Upper lobe of right lung (tissue), 1 donor: ENCODE measurements at regions not wholly inside any gene's neighbourhood (a gene's known extent, or its start where the extent isn't known, plus 50 kb on each side); places are given as distances from the start of the nearest gene placed in this dataset.
"Not testable (repeated sequence)": the region's sequence is repeated elsewhere in the genome, so short reads cannot be mapped to it uniquely, and the experiment has no call there.

ENCODE experiments used
- ATAC-seq: fragments of 200-7000 bp; cut with Tn5 transposase; one replicate; pipeline ENCODE4 v1.9.1; 2020; ENCODE audit warnings: mild to moderate bottlenecking, moderate library complexity
- DNase-seq: peaks from one replicate; pipeline ENCODE4 v3.0.0-alpha.2; 2020
- H3K27ac ChIP-seq: fragments of 200-600 bp; one replicate; pipeline ENCODE4 v1.8.0; 2022
- H3K27me3 ChIP-seq: fragments of 200-600 bp; one replicate; pipeline ENCODE4 v1.8.0; 2022; ENCODE audit warnings: mild to moderate bottlenecking
- H3K36me3 ChIP-seq: fragments of 200-600 bp; one replicate; pipeline ENCODE4 v1.8.0; 2022
- H3K4me1 ChIP-seq: fragments of 200-600 bp; one replicate; pipeline ENCODE4 v1.8.0; 2022
- H3K4me3 ChIP-seq: fragments of 200-600 bp; one replicate; pipeline ENCODE4 v1.8.0; 2022; ENCODE audit warnings: mild to moderate bottlenecking
- H3K9me3 ChIP-seq: fragments of 200-600 bp; one replicate; pipeline ENCODE4 v1.8.0; 2022
- intact Hi-C: fragments of 100-400 bp; cut with DNase I; formaldehyde crosslinking; loops from one replicate; pipeline ENCODE4 v1.11.0; 2022
- TF ChIP-seq, protein P1 (sequence below): fragments of 200-600 bp; IDR thresholded peaks from one replicate; pipeline ENCODE4 v1.8.0; 2022; ENCODE audit warnings: antibody characterized with exemption
- donor health status: DM: no; HTN: yes; CAD: no; lungs with severe emphysema.

DNA sequence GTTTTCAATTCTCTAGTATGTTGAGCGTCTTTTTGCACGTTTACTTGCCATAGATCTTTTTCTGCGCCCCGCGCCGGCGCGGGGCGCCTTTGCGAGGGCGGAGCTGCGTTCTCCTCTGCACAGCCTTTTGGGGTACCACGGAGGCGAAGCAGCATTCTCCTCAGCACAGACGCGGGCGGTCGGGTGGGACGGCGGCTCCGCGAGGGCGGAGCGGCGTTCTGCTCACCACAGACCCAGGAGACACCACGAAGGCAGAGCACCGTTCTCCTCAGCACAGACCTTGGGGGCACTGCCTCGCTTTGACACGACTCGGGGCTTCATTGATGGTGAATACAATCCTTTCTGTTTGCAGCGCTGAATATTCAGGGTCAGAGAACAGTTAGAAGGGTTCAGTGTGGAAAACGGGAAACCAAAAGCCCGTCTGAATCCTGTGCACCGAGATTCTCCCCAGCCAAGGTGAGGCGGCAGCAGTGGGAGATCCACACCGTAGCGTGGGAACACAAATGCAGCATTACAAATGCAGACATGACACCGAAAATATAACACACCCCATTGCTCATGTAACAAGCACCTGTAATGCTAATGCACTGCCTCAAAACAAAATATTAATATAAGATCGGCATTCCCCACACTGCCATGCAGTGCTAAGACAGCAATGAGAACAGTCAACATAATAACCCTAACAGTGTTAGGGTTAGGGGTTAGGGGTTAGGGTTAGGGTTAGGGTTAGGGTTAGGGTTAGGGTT, 190.7 kb upstream of the VIPR2 start:
- H3K36me3 ChIP-seq, H3K27ac ChIP-seq, H3K27me3 ChIP-seq, H3K9me3 ChIP-seq, H3K4me3 ChIP-seq, H3K4me1 ChIP-seq, intact Hi-C loops, DNase-seq: not testable (repeated sequence)
- ATAC-seq: peak; percentile 60

DNA sequence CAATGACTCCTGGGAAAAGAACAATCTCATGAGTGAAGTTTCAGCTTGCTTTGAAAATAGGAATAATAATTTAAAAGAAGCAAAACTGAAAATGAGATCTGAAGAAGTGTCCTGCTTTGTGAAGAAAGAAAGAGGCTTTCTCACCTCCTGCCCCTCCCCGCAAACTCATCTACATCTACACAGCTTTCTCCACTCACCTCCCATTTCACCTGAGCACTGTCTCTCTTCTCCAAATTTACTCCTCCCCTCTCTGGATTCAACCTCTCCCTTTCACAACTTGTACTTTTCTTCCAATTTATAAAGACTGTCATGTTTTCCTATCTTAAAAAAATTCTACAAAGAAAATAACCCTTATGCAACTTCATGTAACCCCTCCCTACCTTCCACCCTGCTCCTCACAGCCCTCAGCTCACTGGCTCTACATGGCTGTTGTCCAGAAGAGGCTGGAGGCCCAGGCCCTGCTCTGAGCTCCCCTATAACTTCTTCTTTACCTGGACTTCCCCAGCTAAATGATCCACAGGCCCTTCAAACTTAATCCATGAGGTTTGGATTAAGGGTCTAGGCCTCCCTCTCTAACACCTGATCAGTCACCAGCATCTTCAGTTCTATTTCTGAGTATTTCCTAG, 188.3 kb upstream of the VIPR2 start:
- H3K4me3 ChIP-seq, intact Hi-C loops, H3K27ac ChIP-seq, DNase-seq, ATAC-seq, H3K36me3 ChIP-seq, H3K4me1 ChIP-seq, H3K27me3 ChIP-seq, H3K9me3 ChIP-seq: not testable (repeated sequence)

DNA sequence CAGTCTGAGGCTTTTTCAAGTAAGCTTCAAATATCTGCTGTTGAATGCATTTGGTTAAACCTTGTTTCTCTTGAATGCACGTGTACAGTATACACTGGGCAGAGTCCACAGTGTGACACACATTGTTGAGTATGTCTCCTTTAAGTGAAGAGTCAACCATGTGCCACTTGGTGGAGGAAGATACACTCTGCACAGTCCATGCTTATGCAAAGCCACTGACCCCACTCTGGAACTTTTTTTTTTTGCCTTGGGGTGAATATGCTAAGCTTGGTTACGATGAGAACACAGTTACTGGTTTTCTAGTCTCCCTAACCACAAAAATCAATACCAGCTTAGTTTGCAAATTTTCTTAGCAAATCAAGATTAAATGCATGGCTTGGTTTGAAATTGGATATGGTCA, 186.8 kb upstream of the VIPR2 start:
- H3K4me1 ChIP-seq: no peaks in the 10 kb centered on the region
- intact Hi-C loops: no loop called here
- no peaks in the 10 kb centered on the region for H3K36me3 ChIP-seq
- H3K27ac ChIP-seq: no peak overlapping the region
- no peaks in the 10 kb centered on the region for H3K27me3 ChIP-seq
- H3K9me3 ChIP-seq: peaks cover 11% of the 10 kb centered on the region
- TF ChIP-seq, protein P1, sequence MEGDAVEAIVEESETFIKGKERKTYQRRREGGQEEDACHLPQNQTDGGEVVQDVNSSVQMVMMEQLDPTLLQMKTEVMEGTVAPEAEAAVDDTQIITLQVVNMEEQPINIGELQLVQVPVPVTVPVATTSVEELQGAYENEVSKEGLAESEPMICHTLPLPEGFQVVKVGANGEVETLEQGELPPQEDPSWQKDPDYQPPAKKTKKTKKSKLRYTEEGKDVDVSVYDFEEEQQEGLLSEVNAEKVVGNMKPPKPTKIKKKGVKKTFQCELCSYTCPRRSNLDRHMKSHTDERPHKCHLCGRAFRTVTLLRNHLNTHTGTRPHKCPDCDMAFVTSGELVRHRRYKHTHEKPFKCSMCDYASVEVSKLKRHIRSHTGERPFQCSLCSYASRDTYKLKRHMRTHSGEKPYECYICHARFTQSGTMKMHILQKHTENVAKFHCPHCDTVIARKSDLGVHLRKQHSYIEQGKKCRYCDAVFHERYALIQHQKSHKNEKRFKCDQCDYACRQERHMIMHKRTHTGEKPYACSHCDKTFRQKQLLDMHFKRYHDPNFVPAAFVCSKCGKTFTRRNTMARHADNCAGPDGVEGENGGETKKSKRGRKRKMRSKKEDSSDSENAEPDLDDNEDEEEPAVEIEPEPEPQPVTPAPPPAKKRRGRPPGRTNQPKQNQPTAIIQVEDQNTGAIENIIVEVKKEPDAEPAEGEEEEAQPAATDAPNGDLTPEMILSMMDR: no peak
- DNase-seq (no peak), ATAC-seq (no peak)
- no peak overlapping the region for H3K4me3 ChIP-seq

DNA sequence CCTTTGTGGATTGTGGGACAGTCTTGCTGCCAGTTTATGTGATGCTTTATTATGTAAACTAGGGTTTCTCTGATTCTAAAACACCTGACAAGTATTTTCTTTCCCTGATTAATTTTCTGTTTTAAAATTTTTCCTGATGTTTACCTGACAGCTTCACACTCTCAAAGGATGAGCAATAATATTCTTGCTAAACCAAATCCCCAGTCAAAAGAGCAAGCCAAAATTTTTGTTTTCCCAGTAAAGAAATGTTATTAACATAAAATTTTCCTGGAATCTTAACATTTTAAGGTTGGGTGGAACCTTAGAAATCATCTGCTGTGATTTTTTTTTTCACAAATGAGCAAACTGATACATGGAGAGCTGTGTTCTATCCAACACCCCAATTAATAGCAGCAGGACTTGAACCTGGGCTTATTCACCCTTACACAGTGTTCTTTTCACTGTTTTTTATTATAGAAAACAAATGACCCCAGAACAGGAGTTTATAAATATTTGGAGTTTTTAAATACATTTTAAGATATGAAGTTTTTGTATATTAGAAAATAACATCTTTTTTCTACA, 185.2 kb upstream of the VIPR2 start:
- TF ChIP-seq, protein P1: no peak
- no peak overlapping the region for H3K4me3 ChIP-seq
- H3K27ac ChIP-seq: no peak overlapping the region
- ATAC-seq: no peak
- peaks cover 11% of the 10 kb centered on the region for H3K9me3 ChIP-seq
- no peak for DNase-seq
- intact Hi-C loops: no loop called here
- H3K4me1 ChIP-seq: no peaks in the 10 kb centered on the region
- H3K27me3 ChIP-seq: no peaks in the 10 kb centered on the region
- no peaks in the 10 kb centered on the region for H3K36me3 ChIP-seq

DNA sequence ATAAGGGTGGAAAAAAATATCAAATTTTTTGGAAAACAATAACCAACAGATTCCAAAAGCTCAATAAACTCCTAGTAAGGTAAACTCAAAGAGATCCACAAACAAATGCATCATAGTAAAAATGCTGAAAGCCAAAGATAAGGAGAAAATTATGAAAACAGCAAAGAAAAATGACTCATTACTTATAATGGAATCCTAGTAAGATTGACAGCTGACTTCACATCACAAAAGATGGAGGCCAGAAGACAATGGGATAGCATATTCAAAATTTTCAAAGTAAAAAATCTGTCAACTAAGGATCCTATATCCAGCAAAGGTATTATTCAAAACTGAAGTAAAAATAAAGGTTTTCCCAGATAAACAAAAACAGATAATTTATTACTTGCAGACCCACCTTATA, 183.4 kb upstream of the VIPR2 start:
- H3K4me3 ChIP-seq: no peak overlapping the region
- intact Hi-C loops: no loop called here
- ATAC-seq (no peak), DNase-seq (no peak)
- TF ChIP-seq, protein P1: no peak
- peaks cover 11% of the 10 kb centered on the region for H3K9me3 ChIP-seq
- H3K27ac ChIP-seq: no peak overlapping the region
- H3K27me3 ChIP-seq: no peaks in the 10 kb centered on the region
- H3K36me3 ChIP-seq: no peaks in the 10 kb centered on the region
- no peaks in the 10 kb centered on the region for H3K4me1 ChIP-seq

DNA sequence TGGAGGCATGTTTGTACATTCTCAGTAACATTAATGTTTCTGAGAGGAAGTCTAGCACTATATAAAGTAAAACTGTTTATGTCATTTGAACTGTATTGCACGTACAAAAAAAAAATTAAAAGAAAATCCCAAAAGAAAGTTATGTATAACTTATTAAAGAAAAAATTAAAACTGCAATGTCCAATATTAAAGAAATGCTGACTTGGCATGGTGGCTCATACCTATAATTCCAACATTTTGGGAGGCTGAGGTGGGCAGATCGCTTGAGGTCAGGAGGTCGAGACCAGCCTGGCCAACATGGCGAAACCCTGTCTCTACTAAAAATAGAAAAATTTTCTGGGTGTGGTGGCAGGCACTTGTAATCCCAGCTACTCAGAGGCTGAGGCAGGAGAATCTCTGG, 178.7 kb upstream of the VIPR2 start:
- no peak for ATAC-seq
- no peak overlapping the region for H3K4me3 ChIP-seq
- TF ChIP-seq, protein P1: no peak
- H3K27me3 ChIP-seq: no peaks in the 10 kb centered on the region
- no peak for DNase-seq
- H3K27ac ChIP-seq: no peak overlapping the region
- intact Hi-C loops: no loop called here
- no peaks in the 10 kb centered on the region for H3K4me1 ChIP-seq
- peaks cover 11% of the 10 kb centered on the region for H3K9me3 ChIP-seq
- no peaks in the 10 kb centered on the region for H3K36me3 ChIP-seq
